ENCODE measurements at regions not wholly inside any gene's neighbourhood (a gene's known extent, or its start where the extent isn't known, plus 50 kb on each side); places are given as distances from the start of the nearest gene placed in this dataset.

GRCh38 chr2:193276069-193276468 is 1081.3 kb upstream of the TMEFF2 start:
- TF ChIP-seq CTCF (IDR thresholded peaks at IDR 0.05; ENCODE audit: low read length): no peak
- TF ChIP-seq EZH2phosphoT487 (IDR thresholded peaks at IDR 0.05; ENCODE audit: low read length): no peak
